GM12878 (cell line): ENCODE measurements at regions not wholly inside any gene's neighbourhood (a gene's known extent, or its start where the extent isn't known, plus 50 kb on each side); places are given as distances from the start of the nearest gene placed in this dataset.

Experiments
- CTCF ChIP-seq, 3 experiments: IDR thresholded peaks in 2 of 3; conservative IDR thresholded peaks in 1 of 3; 2 replicates each; pipeline ENCODE4 v1.5.1; 2011; ENCODE audit warnings: low read depth in 3 of 3, low read length in 3 of 3, mild to moderate bottlenecking in 3 of 3, control low read depth in 2 of 3, moderate library complexity in 2 of 3, inconsistent platforms in 1 of 3, mixed read lengths in 1 of 3; ENCODE audit not compliant: control insufficient read depth in 2 of 3, insufficient read depth in 1 of 3; ENCODE audit errors: extremely low read depth in 1 of 3
- EZH2 ChIP-seq: IDR thresholded peaks from 2 replicates; pipeline ENCODE4 v1.6.1; 2012; ENCODE audit warnings: low read depth, mild to moderate bottlenecking, control low read depth, inconsistent platforms, low read length, borderline replicate concordance; ENCODE audit not compliant: control insufficient read depth
- POLR2AphosphoS5 ChIP-seq: IDR thresholded peaks from 2 replicates; pipeline ENCODE4 v1.6.1; 2011; ENCODE audit warnings: mild to moderate bottlenecking, low read length, inconsistent platforms
- SREBF1 ChIP-seq: IDR thresholded peaks from 2 replicates; pipeline ENCODE4 v1.6.1; 2012; ENCODE audit warnings: mild to moderate bottlenecking, low read length
- TF ChIP-seq, protein P1 (sequence below): IDR thresholded peaks from 2 replicates; pipeline ENCODE4 v1.6.1; 2012; ENCODE audit warnings: low read depth, low read length, improper control_type of control experiment
- TF ChIP-seq, protein P2 (sequence below): IDR thresholded peaks from 2 replicates; pipeline ENCODE4 v1.6.1; 2012; ENCODE audit warnings: improper control_type of control experiment, low read depth, low read length; ENCODE audit not compliant: insufficient replicate concordance

- TF ChIP-seq, protein P1, sequence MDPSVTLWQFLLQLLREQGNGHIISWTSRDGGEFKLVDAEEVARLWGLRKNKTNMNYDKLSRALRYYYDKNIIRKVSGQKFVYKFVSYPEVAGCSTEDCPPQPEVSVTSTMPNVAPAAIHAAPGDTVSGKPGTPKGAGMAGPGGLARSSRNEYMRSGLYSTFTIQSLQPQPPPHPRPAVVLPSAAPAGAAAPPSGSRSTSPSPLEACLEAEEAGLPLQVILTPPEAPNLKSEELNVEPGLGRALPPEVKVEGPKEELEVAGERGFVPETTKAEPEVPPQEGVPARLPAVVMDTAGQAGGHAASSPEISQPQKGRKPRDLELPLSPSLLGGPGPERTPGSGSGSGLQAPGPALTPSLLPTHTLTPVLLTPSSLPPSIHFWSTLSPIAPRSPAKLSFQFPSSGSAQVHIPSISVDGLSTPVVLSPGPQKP, result no peak
- TF ChIP-seq CTCF (IDR thresholded peaks at IDR 0.05 in 2 of 3, conservative IDR thresholded peaks at IDR 0.05 in 1 of 3; ENCODE audit: control insufficient read depth in 2 of 3, extremely low read depth in 1 of 3, insufficient read depth in 1 of 3, low read depth in 3 of 3, low read length in 3 of 3), result no peak
- TF ChIP-seq SREBF1, result no peak
- TF ChIP-seq POLR2AphosphoS5, result no peak
- TF ChIP-seq, protein P2, sequence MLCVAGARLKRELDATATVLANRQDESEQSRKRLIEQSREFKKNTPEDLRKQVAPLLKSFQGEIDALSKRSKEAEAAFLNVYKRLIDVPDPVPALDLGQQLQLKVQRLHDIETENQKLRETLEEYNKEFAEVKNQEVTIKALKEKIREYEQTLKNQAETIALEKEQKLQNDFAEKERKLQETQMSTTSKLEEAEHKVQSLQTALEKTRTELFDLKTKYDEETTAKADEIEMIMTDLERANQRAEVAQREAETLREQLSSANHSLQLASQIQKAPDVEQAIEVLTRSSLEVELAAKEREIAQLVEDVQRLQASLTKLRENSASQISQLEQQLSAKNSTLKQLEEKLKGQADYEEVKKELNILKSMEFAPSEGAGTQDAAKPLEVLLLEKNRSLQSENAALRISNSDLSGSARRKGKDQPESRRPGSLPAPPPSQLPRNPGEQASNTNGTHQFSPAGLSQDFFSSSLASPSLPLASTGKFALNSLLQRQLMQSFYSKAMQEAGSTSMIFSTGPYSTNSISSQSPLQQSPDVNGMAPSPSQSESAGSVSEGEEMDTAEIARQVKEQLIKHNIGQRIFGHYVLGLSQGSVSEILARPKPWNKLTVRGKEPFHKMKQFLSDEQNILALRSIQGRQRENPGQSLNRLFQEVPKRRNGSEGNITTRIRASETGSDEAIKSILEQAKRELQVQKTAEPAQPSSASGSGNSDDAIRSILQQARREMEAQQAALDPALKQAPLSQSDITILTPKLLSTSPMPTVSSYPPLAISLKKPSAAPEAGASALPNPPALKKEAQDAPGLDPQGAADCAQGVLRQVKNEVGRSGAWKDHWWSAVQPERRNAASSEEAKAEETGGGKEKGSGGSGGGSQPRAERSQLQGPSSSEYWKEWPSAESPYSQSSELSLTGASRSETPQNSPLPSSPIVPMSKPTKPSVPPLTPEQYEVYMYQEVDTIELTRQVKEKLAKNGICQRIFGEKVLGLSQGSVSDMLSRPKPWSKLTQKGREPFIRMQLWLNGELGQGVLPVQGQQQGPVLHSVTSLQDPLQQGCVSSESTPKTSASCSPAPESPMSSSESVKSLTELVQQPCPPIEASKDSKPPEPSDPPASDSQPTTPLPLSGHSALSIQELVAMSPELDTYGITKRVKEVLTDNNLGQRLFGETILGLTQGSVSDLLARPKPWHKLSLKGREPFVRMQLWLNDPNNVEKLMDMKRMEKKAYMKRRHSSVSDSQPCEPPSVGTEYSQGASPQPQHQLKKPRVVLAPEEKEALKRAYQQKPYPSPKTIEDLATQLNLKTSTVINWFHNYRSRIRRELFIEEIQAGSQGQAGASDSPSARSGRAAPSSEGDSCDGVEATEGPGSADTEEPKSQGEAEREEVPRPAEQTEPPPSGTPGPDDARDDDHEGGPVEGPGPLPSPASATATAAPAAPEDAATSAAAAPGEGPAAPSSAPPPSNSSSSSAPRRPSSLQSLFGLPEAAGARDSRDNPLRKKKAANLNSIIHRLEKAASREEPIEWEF, result no peak
- TF ChIP-seq EZH2, result no peak
These were observed 97.5 kb downstream of the CETN3 start for GRCh38 chr5:90312027-90312426.
